ENCODE measurements at regions not wholly inside any gene's neighbourhood (a gene's known extent, or its start where the extent isn't known, plus 50 kb on each side); places are given as distances from the start of the nearest gene placed in this dataset.
"Not testable (repeated sequence)": the region's sequence is repeated elsewhere in the genome, so short reads cannot be mapped to it uniquely, and the experiment has no call there.

DNA sequence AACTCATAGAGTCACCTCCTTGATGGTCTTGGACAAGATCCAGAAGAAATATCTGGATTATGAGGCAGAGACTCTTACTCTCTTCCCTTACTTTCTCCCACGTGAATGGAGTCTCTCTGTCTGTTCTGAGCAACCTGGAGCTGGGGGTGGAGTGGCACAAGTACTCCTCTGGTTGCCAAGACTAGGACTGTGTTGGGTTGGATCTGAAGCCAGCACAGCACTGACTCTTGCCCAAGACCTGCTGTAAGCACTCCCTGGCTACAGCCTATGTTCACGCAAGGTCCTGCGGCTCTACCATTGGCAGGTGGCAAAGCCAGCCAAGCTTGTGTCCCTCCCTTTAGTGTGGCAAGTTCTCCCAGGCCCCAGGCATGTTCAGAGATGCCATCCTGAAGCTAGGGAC lies 488.2 kb upstream of the NRG3 start:
- TF ChIP-seq, protein P1, sequence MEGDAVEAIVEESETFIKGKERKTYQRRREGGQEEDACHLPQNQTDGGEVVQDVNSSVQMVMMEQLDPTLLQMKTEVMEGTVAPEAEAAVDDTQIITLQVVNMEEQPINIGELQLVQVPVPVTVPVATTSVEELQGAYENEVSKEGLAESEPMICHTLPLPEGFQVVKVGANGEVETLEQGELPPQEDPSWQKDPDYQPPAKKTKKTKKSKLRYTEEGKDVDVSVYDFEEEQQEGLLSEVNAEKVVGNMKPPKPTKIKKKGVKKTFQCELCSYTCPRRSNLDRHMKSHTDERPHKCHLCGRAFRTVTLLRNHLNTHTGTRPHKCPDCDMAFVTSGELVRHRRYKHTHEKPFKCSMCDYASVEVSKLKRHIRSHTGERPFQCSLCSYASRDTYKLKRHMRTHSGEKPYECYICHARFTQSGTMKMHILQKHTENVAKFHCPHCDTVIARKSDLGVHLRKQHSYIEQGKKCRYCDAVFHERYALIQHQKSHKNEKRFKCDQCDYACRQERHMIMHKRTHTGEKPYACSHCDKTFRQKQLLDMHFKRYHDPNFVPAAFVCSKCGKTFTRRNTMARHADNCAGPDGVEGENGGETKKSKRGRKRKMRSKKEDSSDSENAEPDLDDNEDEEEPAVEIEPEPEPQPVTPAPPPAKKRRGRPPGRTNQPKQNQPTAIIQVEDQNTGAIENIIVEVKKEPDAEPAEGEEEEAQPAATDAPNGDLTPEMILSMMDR (IDR thresholded peaks at IDR 0.05; ENCODE audit: control insufficient read depth, extremely low read depth, insufficient read depth): no peak
- no peak for DNase-seq (ENCODE audit: low read depth)
- H3K4me3 ChIP-seq (ENCODE audit: low read depth, low read length): no peak overlapping the region

DNA sequence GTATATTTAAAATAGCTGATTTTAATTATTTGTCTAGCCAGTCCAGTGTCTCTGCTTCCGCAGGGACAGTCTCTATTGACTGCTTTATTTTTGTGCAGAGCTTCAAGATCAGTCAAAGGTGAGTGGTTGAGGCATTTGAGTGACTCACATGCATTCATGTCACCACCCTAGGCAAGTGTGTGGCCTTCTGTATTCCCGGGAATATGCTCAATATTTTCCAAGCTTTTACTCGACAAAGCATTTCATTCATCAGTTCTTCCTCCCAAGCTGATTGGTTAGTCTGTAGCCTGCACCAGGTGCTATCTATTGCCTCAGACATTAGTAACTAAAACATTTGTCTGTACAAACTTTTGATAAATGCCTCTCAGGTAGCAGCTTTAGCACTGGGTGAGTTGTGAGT lies 471.5 kb upstream of the NRG3 start:
- DNase-seq (ENCODE audit: low read depth): no peak
- H3K4me3 ChIP-seq (ENCODE audit: low read depth, low read length): no peak overlapping the region
- TF ChIP-seq, protein P1 (IDR thresholded peaks at IDR 0.05; ENCODE audit: control insufficient read depth, extremely low read depth, insufficient read depth): no peak

DNA sequence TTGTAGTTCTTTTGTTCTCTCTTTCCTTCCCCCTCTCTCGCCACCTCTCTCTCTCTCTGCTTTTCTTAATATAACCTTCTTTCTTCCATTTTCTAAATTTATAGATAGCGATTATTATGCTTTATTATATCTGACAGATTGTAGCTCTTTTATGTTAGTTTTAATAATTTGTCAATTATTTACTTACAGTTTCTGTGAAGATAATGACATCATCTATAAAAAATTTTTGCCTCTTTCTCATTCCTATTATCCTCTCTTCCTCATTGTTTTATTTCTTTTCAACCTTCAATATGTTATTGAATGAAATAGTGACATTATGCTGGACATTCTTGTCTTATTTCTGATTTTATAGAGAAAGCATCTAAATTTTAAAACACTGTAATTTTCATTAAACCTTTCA lies 469.6 kb upstream of the NRG3 start:
- TF ChIP-seq, protein P1 (IDR thresholded peaks at IDR 0.05; ENCODE audit: control insufficient read depth, extremely low read depth, insufficient read depth): no peak
- H3K4me3 ChIP-seq (ENCODE audit: low read depth, low read length): no peak overlapping the region
- DNase-seq (ENCODE audit: low read depth): no peak

DNA sequence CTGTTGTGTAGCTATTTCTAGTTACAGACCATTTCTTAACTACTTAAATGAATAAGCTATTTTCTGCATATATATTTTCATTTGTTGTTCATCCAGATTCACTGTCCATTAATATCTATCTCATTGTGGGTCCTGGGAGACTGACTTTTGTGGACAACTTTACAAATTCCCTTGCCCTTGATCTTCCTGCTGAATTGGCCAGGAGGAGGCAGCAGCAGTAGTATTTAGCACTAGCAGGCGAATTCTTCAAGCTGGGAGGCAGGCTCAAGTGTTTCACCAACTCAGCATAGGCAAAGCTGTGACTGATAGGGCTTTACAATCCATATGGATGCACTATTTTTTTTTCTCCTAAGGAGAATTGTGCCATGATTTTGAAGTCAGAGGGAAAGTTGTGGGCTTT lies 461.0 kb upstream of the NRG3 start:
- TF ChIP-seq, protein P1 (IDR thresholded peaks at IDR 0.05; ENCODE audit: control insufficient read depth, extremely low read depth, insufficient read depth): peak; percentile 67
- H3K4me3 ChIP-seq (ENCODE audit: low read depth, low read length): no peak overlapping the region
- no peak for DNase-seq (ENCODE audit: low read depth)

DNA sequence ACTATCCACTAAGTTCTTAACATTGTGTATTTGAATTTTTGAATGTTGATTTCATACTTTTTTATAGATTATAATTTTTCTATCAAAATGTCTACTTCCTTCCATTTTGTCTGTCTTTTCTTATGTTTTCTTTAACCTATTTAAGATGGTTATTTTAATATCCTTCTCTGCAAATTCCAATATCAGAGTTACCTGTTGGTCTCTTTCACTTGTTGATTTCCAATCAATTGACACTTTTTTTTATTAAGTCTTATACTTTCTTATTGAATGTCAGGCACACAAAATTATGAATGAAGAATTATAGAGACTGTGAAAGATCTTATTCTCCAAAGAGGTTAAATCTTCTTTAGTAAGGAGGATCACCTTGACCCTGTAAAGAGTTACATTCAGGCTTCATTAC lies 448.3 kb upstream of the NRG3 start:
- H3K4me3 ChIP-seq (ENCODE audit: low read depth, low read length): no peak overlapping the region
- TF ChIP-seq, protein P1 (IDR thresholded peaks at IDR 0.05; ENCODE audit: control insufficient read depth, extremely low read depth, insufficient read depth): no peak
- DNase-seq (ENCODE audit: low read depth): no peak

DNA sequence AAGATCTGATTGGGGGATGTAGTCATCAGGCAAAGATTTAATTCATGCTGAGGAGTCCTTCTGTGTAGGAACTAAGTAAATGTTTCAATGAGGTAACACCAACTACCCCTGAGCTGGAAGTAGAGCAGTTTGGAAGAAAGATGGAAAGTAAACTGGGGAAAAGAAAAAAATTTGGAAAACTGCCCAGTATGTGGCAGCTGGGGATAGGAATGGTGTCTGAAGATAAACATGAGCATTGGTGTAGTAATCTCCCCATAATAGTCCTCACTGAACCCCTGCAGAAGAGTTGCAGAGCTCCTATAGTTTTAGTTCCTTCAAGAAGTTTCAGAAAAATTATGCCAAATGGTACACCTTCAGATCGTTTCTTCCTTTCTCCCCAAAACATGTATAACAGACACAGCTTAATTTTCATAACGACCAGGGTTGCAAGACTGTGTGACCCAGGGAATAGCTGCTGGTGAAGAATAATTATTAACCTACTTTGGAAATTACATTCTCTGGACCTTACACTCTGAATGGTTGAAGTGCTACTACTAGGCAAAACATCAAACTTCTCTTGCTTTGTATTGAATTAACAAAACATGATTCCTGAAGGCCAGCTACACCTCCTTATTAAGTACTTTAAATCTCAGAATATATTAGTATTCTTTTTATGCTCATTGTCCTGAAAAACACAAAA lies 446.4 kb upstream of the NRG3 start:
- TF ChIP-seq, protein P1 (IDR thresholded peaks at IDR 0.05; ENCODE audit: control insufficient read depth, extremely low read depth, insufficient read depth): no peak

DNA sequence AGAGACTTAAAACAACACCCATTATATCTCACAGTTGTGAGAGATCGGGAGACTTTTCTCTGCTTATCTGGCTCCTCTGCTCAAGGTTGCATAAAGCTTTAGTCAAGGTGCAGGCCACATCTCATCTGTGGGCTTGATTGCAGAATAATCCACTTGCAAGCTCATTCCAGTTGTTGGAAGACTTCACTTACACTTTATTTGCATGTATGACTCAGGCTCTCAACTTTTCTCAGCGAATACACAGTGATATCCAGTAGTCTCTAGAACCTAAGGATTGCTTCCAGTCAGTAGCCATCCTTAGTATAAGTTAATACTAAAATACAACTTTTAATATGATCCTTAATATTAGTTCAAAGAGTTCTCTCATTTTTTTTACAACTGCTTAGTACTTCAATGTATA lies 435.5 kb upstream of the NRG3 start:
- TF ChIP-seq, protein P1 (IDR thresholded peaks at IDR 0.05; ENCODE audit: control insufficient read depth, extremely low read depth, insufficient read depth): no peak

More for the DNA sequence above, 446.4 kb upstream of the NRG3 start:
- DNase-seq (ENCODE audit: low read depth): no peak
- no peak overlapping the region for H3K4me3 ChIP-seq (ENCODE audit: low read depth, low read length)

DNA sequence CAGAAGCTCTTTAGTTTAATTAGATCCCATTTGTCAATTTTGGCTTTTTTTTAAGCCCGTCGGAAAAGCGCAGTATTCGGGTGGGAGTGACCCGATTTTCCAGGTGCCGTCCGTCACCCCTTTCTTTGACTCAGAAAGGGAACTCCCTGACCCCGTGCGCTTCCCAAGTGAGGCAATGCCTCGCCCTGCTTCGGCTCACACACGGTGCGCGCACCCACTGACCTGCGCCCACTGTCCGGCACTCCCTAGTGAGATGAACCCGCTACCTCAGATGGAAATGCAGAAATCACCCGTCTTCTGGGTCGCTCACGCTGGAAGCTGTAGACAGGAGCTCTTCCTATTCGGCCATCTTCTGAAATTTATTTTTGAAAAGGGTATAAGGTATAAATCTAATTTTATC lies 433.4 kb upstream of the NRG3 start:
- H3K4me3 ChIP-seq (ENCODE audit: low read depth, low read length); DNase-seq (ENCODE audit: low read depth): not testable (repeated sequence)

More for the DNA sequence above, 435.5 kb upstream of the NRG3 start:
- no peak overlapping the region for H3K4me3 ChIP-seq (ENCODE audit: low read depth, low read length)
- no peak for DNase-seq (ENCODE audit: low read depth)

Data from LNCaP clone FGC (cell line).